ENCODE measurements at regions not wholly inside any gene's neighbourhood (a gene's known extent, or its start where the extent isn't known, plus 50 kb on each side); places are given as distances from the start of the nearest gene placed in this dataset.

DNA sequence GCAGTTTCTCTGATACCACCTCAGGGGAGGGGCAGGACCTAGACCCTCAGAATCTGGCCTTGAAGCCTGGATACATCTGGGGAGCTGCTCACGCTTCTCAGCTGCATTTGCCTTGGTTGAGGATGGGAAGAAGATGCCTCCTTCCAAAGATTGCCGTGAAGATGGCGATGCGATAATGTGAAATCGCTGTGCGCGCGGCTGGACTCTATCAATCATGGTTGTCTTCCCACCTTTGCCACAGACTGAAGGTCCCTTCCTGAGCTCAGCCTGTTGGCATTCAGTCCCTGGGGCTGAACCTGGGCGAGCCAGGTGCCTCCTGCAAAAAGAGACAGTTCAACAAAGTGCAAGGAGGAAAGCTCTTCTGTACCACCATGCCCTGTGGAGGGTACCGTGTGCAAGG is 114.4 kb upstream of the SLC45A1 start:
- FAIRE-seq: no peak
- H3K9me3 ChIP-seq (ENCODE audit: control insufficient read depth in 2 of 3, insufficient read depth in 1 of 3, low read length in 3 of 3): no peaks in the 10 kb centered on the region
- intact Hi-C loops (cut with DNase I): no loop called here
- H3K4me3 ChIP-seq (ENCODE audit: low read length in 3 of 3): no peak overlapping the region
- H3K9ac ChIP-seq (ENCODE audit: low read length in 3 of 3): no peak overlapping the region
- peak overlapping the region; percentile 71 to 73 for H3K27ac ChIP-seq (ENCODE audit: low read depth in 2 of 2, low read length in 2 of 2)
- DNase-seq: peak in 1 of 5 donors; percentile 53
- peaks cover 0 to 23% (median 17%) of the 10 kb centered on the region in 3 donors for H3K4me1 ChIP-seq (ENCODE audit: control insufficient read depth in 2 of 3, insufficient read depth in 2 of 3, low read depth in 1 of 3, low read length in 3 of 3)
- H3K27me3 ChIP-seq (ENCODE audit: control insufficient read depth, insufficient read depth, low read length): no peaks in the 10 kb centered on the region
- no peaks in the 10 kb centered on the region for H3K36me3 ChIP-seq (ENCODE audit: control insufficient read depth in 2 of 3, insufficient read depth in 3 of 3, low read length in 3 of 3)
- TF ChIP-seq, protein P1, sequence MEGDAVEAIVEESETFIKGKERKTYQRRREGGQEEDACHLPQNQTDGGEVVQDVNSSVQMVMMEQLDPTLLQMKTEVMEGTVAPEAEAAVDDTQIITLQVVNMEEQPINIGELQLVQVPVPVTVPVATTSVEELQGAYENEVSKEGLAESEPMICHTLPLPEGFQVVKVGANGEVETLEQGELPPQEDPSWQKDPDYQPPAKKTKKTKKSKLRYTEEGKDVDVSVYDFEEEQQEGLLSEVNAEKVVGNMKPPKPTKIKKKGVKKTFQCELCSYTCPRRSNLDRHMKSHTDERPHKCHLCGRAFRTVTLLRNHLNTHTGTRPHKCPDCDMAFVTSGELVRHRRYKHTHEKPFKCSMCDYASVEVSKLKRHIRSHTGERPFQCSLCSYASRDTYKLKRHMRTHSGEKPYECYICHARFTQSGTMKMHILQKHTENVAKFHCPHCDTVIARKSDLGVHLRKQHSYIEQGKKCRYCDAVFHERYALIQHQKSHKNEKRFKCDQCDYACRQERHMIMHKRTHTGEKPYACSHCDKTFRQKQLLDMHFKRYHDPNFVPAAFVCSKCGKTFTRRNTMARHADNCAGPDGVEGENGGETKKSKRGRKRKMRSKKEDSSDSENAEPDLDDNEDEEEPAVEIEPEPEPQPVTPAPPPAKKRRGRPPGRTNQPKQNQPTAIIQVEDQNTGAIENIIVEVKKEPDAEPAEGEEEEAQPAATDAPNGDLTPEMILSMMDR (IDR thresholded peaks at IDR 0.05; ENCODE audit: borderline replicate concordance, extremely low read depth, insufficient read depth): no peak

DNA sequence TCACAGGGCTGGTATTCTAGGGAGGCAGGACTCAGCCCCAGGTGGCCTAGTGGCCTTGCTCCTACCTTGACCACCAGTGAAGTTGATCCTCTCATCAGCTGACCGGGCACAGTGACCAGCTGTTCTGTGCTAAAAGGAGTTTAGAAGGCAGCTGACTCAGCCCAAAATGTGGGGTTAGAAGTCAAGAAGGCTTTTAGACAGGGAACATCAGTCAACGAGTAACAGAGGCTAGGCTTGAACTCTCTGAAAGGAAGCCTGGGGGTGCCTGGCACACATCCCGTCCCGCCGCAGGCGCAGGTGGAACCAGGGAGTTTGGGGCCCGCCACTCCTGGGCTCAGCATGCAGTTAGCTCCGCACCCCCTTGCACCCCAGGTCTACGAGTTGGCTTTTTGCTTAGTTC is 114.9 kb upstream of the SLC45A1 start:
- H3K27me3 ChIP-seq (ENCODE audit: control insufficient read depth, insufficient read depth, low read length): no peaks in the 10 kb centered on the region
- TF ChIP-seq, protein P1 (IDR thresholded peaks at IDR 0.05; ENCODE audit: borderline replicate concordance, extremely low read depth, insufficient read depth): no peak
- FAIRE-seq: no peak
- H3K4me3 ChIP-seq (ENCODE audit: low read length in 3 of 3): peak overlapping the region in 1 of 3 donors; percentile 49
- intact Hi-C loops (cut with DNase I): no loop called here
- no peaks in the 10 kb centered on the region for H3K36me3 ChIP-seq (ENCODE audit: control insufficient read depth in 2 of 3, insufficient read depth in 3 of 3, low read length in 3 of 3)
- no peaks in the 10 kb centered on the region for H3K9me3 ChIP-seq (ENCODE audit: control insufficient read depth in 2 of 3, insufficient read depth in 1 of 3, low read length in 3 of 3)
- peak overlapping the region; percentile 90 to 97 for H3K27ac ChIP-seq (ENCODE audit: low read depth in 2 of 2, low read length in 2 of 2)
- peak in 1 of 5 donors; percentile 68 for DNase-seq
- H3K9ac ChIP-seq (ENCODE audit: low read length in 3 of 3): peak overlapping the region in 1 of 3 donors; percentile 80
- peaks cover 0 to 23% (median 17%) of the 10 kb centered on the region in 3 donors for H3K4me1 ChIP-seq (ENCODE audit: control insufficient read depth in 2 of 3, insufficient read depth in 2 of 3, low read depth in 1 of 3, low read length in 3 of 3)

DNA sequence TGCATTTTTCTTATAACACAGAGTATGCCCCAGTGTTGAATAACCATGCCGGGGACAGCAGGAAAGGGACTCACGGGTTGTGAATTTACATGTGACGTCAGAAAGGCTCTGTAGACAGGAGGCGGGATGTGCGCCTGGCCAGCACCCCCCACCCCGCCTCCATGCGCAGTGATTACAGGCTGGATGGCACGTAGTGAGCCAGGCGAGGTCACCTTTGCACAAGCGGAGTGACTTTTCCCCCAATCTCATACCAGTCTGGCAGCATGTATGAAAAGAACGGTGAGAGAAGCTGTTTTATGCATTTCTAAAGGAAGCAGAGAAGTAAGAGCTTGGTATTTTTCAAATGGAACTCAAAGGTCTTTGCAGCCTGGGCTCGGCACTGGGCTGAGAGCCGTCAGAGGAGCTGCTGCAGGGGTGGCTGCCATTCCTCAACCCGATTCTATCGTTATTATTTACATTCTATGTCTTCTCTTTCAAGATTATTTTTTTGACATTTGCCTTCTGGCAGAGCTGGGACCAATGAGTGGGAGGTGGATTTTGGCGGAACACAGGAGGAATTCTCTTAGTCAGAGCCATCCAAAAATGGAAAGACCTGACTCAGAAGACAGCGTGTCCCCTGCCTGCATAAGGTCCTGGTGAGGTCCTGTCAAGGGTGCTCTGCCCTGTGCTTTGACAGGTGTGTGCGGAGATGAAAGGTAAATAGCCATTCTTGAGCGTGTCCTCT is 115.6 kb upstream of the SLC45A1 start:
- Histone ChIP-seq H3K36me3 (ENCODE audit: control insufficient read depth in 2 of 3, insufficient read depth in 3 of 3, low read length in 3 of 3) (no peaks in the 10 kb centered on the region), H3K4me3 (ENCODE audit: low read length in 3 of 3) (peak overlapping the region in 2 of 3 donors; percentile 47 to 49), H3K27me3 (ENCODE audit: control insufficient read depth, insufficient read depth, low read length) (no peaks in the 10 kb centered on the region), H3K9me3 (ENCODE audit: control insufficient read depth in 2 of 3, insufficient read depth in 1 of 3, low read length in 3 of 3) (no peaks in the 10 kb centered on the region), H3K27ac (ENCODE audit: low read depth in 2 of 2, low read length in 2 of 2) (peak overlapping the region; percentile 90 to 97), H3K4me1 (ENCODE audit: control insufficient read depth in 2 of 3, insufficient read depth in 2 of 3, low read depth in 1 of 3, low read length in 3 of 3) (peaks cover 0 to 23% (median 17%) of the 10 kb centered on the region in 3 donors), H3K9ac (ENCODE audit: low read length in 3 of 3) (peak overlapping the region in 1 of 3 donors; percentile 80)
- TF ChIP-seq, protein P1 (IDR thresholded peaks at IDR 0.05; ENCODE audit: borderline replicate concordance, extremely low read depth, insufficient read depth): no peak
- DNase-seq (peak; percentile 62 to 91 (median 79)), FAIRE-seq (no peak)
- intact Hi-C loops (cut with DNase I): no loop called here
